Astrocyte of the spinal cord (primary cell): ENCODE measurements at regions not wholly inside any gene's neighbourhood (a gene's known extent, or its start where the extent isn't known, plus 50 kb on each side); places are given as distances from the start of the nearest gene placed in this dataset.
A peak's percentile ranks its signal among the peaks of the same experiment; 100 is the strongest.

Source experiments
- DNase-seq: peaks from one replicate; pipeline ENCODE4 v3.0.0; 2011; ENCODE audit warnings: low read depth, low spot score
- H3K4me3 ChIP-seq: 2 replicates; pipeline ENCODE4 v1.5.1; 2011; ENCODE audit warnings: low read depth, mild to moderate bottlenecking, low read length, moderate library complexity
- in situ Hi-C: cut with HindIII; loops from 2 replicates; pipeline ENCODE4 v1.10.0; 2017; ENCODE audit warnings: low sequenced_read_pairs
- TF ChIP-seq, protein P1 (sequence below): IDR thresholded peaks from 2 replicates; pipeline ENCODE4 v1.5.1; 2012; ENCODE audit warnings: low read depth, mild to moderate bottlenecking, low read length, inconsistent platforms

DNA sequence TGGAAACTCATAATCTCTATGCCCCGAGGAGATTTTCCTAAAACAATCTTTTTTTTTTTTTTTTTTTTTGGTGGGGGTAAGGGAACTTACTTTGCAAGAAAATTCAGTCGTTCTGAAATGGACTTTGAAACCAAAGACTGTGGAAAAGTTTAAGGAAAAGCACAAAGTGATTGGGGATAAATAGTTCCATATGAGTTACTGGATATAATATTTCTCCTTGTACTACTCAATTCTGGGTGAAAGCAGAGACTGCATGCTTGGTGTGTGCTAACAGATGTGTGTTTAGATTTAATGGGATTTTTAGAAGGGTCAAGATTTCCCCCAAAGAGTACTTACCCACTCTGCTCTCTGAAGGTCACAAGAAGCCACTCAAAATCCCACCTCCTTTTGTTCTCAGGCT, 204.9 kb upstream of the USP24 start:
- H3K4me3 ChIP-seq, result no peak overlapping the region
- no peak for DNase-seq
- TF ChIP-seq, protein P1, sequence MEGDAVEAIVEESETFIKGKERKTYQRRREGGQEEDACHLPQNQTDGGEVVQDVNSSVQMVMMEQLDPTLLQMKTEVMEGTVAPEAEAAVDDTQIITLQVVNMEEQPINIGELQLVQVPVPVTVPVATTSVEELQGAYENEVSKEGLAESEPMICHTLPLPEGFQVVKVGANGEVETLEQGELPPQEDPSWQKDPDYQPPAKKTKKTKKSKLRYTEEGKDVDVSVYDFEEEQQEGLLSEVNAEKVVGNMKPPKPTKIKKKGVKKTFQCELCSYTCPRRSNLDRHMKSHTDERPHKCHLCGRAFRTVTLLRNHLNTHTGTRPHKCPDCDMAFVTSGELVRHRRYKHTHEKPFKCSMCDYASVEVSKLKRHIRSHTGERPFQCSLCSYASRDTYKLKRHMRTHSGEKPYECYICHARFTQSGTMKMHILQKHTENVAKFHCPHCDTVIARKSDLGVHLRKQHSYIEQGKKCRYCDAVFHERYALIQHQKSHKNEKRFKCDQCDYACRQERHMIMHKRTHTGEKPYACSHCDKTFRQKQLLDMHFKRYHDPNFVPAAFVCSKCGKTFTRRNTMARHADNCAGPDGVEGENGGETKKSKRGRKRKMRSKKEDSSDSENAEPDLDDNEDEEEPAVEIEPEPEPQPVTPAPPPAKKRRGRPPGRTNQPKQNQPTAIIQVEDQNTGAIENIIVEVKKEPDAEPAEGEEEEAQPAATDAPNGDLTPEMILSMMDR, result no peak
- in situ Hi-C loops, result no loop called here

DNA sequence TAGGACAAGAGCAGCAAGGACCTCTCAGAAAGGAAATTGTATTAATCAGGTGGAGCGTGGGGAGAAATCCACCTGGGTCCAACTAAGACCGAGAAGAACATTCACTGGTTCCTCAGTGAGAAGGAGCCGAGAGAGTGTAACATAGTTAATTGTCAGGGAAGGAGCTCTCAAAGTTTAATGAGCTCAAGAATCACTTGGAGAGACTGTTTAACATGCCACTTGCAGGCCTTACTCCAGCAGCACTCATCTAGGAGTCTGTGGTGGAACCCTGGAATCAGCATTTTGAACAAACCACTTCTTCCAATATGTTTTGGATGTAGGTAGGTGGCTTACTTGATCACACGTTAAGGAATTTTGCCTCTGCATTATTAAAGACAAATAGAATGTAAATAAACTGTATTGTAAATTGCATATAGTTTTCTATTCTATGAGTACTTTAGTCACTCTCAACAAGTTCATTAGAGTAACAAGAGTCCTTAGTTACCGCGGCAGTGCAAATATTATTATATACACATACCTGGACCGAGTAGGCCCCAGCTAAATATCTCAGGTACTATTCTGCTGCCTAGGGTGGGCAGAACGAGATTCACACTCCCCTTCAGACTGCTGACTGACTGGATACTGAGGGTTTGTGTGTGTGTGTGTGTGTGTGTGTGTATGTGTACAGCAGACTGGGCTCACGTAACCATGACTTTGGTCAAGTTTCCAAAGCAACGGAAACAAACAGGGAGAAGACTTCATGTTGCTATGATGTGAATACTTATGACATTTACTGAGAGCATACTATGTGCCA, 203.2 kb upstream of the USP24 start:
- peak; percentile 13 for DNase-seq
- in situ Hi-C loops, result no loop called here
- no peak overlapping the region for H3K4me3 ChIP-seq
- TF ChIP-seq, protein P1, result no peak

DNA sequence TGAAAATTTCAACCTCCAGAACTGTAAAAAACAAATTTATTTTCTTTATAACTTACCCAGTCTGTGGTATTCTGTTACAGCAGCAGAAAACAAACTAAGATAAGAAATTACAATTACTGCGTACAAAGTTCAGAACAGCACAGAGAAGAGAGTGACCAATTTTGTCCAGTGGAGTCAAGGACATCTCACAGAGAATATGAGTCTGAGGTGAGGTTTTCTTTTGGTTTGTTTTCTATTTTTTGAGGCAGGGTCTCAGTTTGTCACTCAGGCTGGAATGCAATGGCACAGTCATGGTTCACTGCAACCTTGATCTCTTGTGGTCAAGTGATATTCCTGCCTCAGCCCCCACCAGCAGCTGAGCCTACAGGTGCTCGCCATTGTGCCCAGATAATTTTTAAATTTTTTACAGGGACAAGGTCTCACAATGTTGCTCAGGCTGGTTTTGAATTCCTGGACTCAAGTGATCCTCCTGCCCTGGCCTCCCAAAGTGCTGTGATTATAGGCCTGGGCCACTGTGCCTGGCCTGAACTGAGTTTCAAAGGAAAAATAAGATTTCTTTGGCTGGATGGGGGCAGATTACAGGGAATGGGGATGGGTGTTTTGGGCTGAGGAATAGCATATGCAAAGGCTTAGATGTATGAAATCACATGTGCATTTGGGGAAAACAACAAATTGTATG, 201.1 kb upstream of the USP24 start:
- TF ChIP-seq, protein P1, result no peak
- no peak overlapping the region for H3K4me3 ChIP-seq
- DNase-seq, result no peak
- in situ Hi-C loops, result no loop called here

DNA sequence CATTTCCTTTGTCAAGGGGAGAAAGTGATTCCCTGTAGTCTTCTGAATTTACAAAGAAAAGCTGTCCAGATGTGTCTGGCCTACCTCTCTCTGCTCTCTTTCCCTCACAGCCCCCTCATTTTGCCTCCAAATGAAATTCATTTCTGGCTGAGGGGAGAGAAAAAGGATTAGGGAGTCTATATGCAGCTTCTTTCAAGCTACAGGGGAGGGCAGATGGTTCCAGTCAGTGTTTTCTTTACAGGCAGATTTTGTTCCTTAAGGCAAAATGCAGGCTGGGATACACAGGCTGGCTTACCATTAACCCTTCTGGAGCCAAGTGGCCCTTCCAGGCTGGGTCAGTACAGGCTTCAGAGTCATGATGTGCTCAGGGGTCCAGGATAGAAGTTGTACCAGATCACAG, 198.1 kb upstream of the USP24 start:
- no peak overlapping the region for H3K4me3 ChIP-seq
- in situ Hi-C loops, result no loop called here
- TF ChIP-seq, protein P1, result no peak
- DNase-seq, result no peak

DNA sequence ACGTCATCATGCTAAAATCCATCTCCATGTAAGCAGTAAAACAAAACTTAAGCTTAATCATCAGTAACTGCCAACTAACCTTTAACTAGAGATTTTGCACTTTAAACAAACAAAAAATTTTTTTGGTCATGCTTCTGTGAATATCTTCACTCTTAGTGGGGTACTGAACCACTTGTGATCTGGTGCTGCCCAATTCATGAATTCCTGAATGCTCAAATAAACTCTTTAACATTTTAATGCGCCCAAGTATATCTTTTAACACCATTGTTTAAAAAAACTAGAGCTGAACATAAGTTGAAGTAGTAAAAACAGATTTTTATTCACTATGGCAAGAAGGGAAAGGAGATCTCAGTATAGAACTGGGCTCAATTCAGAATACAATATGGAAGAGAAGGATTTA, 196.9 kb upstream of the USP24 start:
- no peak for DNase-seq
- in situ Hi-C loops, result no loop called here
- TF ChIP-seq, protein P1, result no peak
- no peak overlapping the region for H3K4me3 ChIP-seq

DNA sequence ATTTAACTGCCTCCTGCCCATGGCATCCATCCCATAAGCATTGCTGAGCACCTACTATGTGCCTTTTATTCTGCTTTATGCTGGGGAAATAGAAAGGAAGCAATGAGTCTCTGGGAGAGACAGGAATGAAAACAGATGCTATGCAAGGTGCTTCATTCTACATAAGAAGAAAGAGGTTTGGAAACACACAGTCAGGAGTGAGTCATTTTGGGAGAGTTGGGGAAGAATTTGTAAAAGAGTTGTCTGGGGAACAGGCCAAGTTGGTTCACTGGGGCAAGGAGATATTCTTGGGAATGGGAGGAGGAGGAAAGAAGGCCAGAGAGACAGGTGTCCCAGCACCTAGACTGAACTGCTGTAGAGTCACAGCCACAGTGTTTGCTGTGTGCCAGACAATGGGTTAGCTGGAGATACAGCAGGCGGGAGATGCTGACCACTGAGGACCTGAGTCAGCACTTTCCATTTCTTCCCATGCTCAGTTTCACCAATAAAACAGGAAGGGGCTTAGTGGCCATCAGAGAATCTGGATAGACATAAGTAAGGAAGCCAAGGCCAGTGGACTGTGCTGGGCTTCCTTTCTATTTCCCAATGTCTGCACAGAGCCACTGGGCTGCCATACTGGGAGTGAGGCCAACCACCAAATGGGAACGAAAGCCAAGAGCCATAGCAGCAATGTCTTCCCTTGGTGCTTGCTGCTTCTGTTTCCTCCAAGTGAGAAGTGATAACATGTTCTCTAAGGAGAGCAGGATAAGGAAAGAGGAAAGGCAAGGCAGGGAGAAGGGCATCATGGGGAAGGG, 187.7 kb upstream of the USP24 start:
- TF ChIP-seq, protein P1, result no peak
- H3K4me3 ChIP-seq, result no peak overlapping the region
- in situ Hi-C loops, result no loop called here
- DNase-seq, result peak; percentile 53
